ENCODE measurements at regions not wholly inside any gene's neighbourhood (a gene's known extent, or its start where the extent isn't known, plus 50 kb on each side); places are given as distances from the start of the nearest gene placed in this dataset.

DNA sequence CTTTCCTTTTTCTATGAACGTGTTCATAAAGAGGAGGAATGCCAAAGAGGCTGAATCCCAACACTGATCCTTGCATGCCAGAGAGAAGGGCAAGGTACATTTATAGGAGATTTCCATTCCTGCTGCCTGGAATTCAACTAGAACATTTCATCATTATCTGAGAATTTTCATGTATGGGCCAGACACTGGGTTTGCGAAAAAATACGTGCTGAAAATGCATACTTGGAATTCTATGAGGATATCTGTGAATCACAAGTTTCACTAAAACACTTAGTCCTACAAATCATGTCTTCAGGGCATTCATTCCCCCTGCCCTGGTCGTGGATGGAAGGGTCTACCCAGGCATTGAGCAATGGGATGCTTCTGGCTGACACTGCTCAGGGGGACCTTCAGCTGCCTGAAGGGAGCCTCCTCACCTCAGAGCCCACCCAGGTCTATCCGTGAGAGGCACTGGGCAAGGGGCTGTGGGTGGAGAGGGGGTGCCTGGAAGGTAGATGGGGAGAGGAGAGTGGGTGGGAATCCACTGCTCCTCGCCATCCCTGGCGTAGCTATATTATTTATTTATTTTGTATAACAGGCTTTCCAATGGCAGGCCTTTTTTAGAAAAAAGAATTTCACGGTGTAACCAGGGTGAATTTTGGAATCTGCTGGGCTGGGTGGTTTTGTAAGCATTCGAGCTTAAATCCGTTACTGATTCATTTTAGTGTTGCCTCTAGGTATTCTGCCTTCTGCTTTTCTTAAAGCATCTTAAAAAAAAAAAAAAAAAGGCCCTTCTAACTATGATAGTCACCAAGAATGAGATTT lies 560.6 kb upstream of the ID2 start:
- TF ChIP-seq, protein P1, sequence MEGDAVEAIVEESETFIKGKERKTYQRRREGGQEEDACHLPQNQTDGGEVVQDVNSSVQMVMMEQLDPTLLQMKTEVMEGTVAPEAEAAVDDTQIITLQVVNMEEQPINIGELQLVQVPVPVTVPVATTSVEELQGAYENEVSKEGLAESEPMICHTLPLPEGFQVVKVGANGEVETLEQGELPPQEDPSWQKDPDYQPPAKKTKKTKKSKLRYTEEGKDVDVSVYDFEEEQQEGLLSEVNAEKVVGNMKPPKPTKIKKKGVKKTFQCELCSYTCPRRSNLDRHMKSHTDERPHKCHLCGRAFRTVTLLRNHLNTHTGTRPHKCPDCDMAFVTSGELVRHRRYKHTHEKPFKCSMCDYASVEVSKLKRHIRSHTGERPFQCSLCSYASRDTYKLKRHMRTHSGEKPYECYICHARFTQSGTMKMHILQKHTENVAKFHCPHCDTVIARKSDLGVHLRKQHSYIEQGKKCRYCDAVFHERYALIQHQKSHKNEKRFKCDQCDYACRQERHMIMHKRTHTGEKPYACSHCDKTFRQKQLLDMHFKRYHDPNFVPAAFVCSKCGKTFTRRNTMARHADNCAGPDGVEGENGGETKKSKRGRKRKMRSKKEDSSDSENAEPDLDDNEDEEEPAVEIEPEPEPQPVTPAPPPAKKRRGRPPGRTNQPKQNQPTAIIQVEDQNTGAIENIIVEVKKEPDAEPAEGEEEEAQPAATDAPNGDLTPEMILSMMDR (conservative IDR thresholded peaks at IDR 0.05; ENCODE audit: low read length): no peak
- no peak for TF ChIP-seq EZH2phosphoT487 (IDR thresholded peaks at IDR 0.05; ENCODE audit: borderline replicate concordance)

All from Loucy (cell line).